ENCODE measurements at regions not wholly inside any gene's neighbourhood (a gene's known extent, or its start where the extent isn't known, plus 50 kb on each side); places are given as distances from the start of the nearest gene placed in this dataset.

- Histone ChIP-seq H3K9ac (no peak overlapping the region), H3K79me2 (no peaks in the 10 kb centered on the region), H3K36me3 (ENCODE audit: control insufficient read depth, insufficient read depth, low read length) (no peaks in the 10 kb centered on the region), H3K4me2 (ENCODE audit: low read length) (no peak overlapping the region), H2AFZ (no peak overlapping the region), H3K9me3 (ENCODE audit: control insufficient read depth, low read length) (no peaks in the 10 kb centered on the region), H3K27me3 (ENCODE audit: control insufficient read depth, insufficient read depth, low read length) (no peaks in the 10 kb centered on the region), H3K4me3 (ENCODE audit: low read depth, low read length) (no peak overlapping the region), H3K27ac (no peak overlapping the region), H3K4me1 (no peaks in the 10 kb centered on the region)
- no peak for TF ChIP-seq CTCF (IDR thresholded peaks at IDR 0.05)
Measured at GRCh38 chr2:118693287-118693822, 154.1 kb downstream of the EN1 start.

GRCh38 chr2:118689874-118690273 lies 157.6 kb downstream of the EN1 start:
- H2AFZ ChIP-seq = no peak overlapping the region
- TF ChIP-seq CTCF (IDR thresholded peaks at IDR 0.05) = no peak
- H3K79me2 ChIP-seq = no peaks in the 10 kb centered on the region
- no peaks in the 10 kb centered on the region for H3K4me1 ChIP-seq
- no peak overlapping the region for H3K4me2 ChIP-seq (ENCODE audit: low read length)
- no peaks in the 10 kb centered on the region for H3K36me3 ChIP-seq (ENCODE audit: control insufficient read depth, insufficient read depth, low read length)
- no peak overlapping the region for H3K27ac ChIP-seq
- no peak overlapping the region for H3K9ac ChIP-seq
- no peaks in the 10 kb centered on the region for H3K27me3 ChIP-seq (ENCODE audit: control insufficient read depth, insufficient read depth, low read length)
- no peaks in the 10 kb centered on the region for H3K9me3 ChIP-seq (ENCODE audit: control insufficient read depth, low read length)
- H3K4me3 ChIP-seq (ENCODE audit: low read depth, low read length) = no peak overlapping the region

- Histone ChIP-seq H3K4me3 (ENCODE audit: low read depth, low read length) (no peak overlapping the region), H3K27me3 (ENCODE audit: control insufficient read depth, insufficient read depth, low read length) (no peaks in the 10 kb centered on the region), H3K4me1 (no peaks in the 10 kb centered on the region), H2AFZ (no peak overlapping the region), H3K79me2 (no peaks in the 10 kb centered on the region), H3K9ac (no peak overlapping the region), H3K4me2 (ENCODE audit: low read length) (no peak overlapping the region), H3K36me3 (ENCODE audit: control insufficient read depth, insufficient read depth, low read length) (no peaks in the 10 kb centered on the region), H3K27ac (no peak overlapping the region), H3K9me3 (ENCODE audit: control insufficient read depth, low read length) (no peaks in the 10 kb centered on the region)
- TF ChIP-seq CTCF (IDR thresholded peaks at IDR 0.05) = no peak
Measured at GRCh38 chr2:118689456-118689855, 158.0 kb downstream of the EN1 start.

GRCh38 chr2:118689033-118689432 lies 158.4 kb downstream of the EN1 start:
- Histone ChIP-seq H3K36me3 (ENCODE audit: control insufficient read depth, insufficient read depth, low read length) (no peaks in the 10 kb centered on the region), H2AFZ (no peak overlapping the region), H3K9ac (no peak overlapping the region), H3K4me2 (ENCODE audit: low read length) (no peak overlapping the region), H3K4me1 (no peaks in the 10 kb centered on the region), H3K4me3 (ENCODE audit: low read depth, low read length) (no peak overlapping the region), H3K79me2 (no peaks in the 10 kb centered on the region), H3K27ac (no peak overlapping the region), H3K27me3 (ENCODE audit: control insufficient read depth, insufficient read depth, low read length) (no peaks in the 10 kb centered on the region), H3K9me3 (ENCODE audit: control insufficient read depth, low read length) (no peaks in the 10 kb centered on the region)
- no peak for TF ChIP-seq CTCF (IDR thresholded peaks at IDR 0.05)

- Histone ChIP-seq H3K9me3 (ENCODE audit: control insufficient read depth, low read length) (no peaks in the 10 kb centered on the region), H3K36me3 (ENCODE audit: control insufficient read depth, insufficient read depth, low read length) (no peaks in the 10 kb centered on the region), H3K79me2 (no peaks in the 10 kb centered on the region), H3K9ac (no peak overlapping the region), H3K27me3 (ENCODE audit: control insufficient read depth, insufficient read depth, low read length) (no peaks in the 10 kb centered on the region), H3K4me1 (no peaks in the 10 kb centered on the region), H3K4me3 (ENCODE audit: low read depth, low read length) (no peak overlapping the region), H3K4me2 (ENCODE audit: low read length) (no peak overlapping the region), H3K27ac (no peak overlapping the region), H2AFZ (no peak overlapping the region)
- TF ChIP-seq CTCF (IDR thresholded peaks at IDR 0.05) = no peak
Measured at GRCh38 chr2:118687698-118688097, 159.8 kb downstream of the EN1 start.

Data from parathyroid adenoma (tissue), 2 donors.